Activated gamma-delta T cell treated with Interleukin-2 at 50 U/mL for 16 hours (primary cell): ENCODE measurements at regions not wholly inside any gene's neighbourhood (a gene's known extent, or its start where the extent isn't known, plus 50 kb on each side); places are given as distances from the start of the nearest gene placed in this dataset.

Experiments used
- DNase-seq: peaks from one replicate; pipeline ENCODE4 v3.0.0-alpha.2; 2020

- no peak for DNase-seq
Observed at GRCh38 chr11:45518141-45518832, 147.1 kb downstream of the CHST1 start.

DNA sequence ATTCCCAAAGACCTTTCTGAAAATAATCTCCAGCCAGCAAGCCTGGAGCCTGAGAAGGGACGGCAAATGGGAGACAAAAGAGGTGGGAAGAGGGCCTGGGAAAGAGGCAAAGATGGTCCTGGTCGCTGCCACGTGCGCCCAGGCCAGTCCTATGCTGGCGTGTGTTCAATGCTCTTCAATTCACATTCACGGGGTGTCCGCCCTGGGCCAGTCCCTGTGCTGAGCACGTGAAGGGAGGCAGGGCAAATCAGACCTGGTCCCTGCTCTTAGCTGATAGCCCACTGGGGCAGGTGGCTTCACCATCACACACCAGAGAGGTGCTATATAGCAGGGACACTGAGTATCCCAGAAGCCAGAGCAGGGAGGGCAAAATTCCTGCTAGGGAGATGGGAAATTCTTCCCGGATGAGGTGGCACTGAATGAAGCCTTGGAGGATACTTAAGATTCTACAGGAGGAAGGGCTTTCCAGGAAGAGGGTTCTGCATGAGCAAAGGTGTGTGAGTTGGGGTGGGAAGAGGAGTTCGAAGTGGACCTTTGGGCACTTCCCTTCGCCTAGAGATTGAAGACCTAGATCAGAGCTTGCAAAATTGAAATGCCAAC, 148.2 kb downstream of the CHST1 start:
- DNase-seq, result no peak

- no peak for DNase-seq
Observed at GRCh38 chr11:45513821-45514340, 151.5 kb downstream of the CHST1 start.

GRCh38 chr11:45512471-45513148, 152.8 kb downstream of the CHST1 start:
- DNase-seq, result no peak

GRCh38 chr11:45511566-45511965, 153.9 kb downstream of the CHST1 start:
- DNase-seq, result no peak

- DNase-seq, result no peak
Observed at GRCh38 chr11:45507916-45508315, 157.5 kb downstream of the CHST1 start.

DNA sequence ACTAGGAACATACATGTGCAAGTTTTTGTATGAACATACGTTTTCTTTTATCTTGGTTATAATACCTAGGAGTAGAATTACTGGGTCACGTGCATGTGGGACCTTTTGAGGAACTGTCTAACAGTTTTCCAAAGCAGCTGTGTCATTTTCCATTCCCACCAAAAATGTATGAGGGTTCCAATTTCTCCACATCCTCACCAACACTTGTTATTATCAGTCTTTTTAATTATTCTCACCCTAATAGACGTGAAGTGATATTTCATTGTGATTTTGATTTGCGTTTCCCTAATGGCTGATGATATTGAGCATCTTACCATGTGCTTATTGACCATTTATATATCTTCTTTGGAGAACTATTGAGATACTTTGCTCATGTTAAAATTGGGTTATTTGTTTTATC, 162.1 kb downstream of the CHST1 start:
- no peak for DNase-seq

DNA sequence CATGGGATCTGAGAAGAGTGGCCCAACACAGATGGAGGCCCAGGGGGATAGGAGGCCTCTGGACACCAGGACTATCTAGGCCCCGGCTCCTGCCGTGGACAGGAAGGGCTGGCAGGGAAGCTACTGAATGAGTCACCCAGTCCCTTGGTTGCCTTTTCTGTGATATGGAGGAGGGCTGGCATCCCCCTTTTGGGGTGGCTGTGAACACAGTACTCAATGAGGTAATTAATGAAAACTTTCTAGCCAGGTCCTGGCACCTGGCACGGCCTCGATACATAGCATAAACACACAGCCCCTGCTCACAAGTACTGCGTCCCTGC, 163.2 kb downstream of the CHST1 start:
- DNase-seq, result no peak

GRCh38 chr11:45501392-45502225, 163.8 kb downstream of the CHST1 start:
- no peak for DNase-seq

DNA sequence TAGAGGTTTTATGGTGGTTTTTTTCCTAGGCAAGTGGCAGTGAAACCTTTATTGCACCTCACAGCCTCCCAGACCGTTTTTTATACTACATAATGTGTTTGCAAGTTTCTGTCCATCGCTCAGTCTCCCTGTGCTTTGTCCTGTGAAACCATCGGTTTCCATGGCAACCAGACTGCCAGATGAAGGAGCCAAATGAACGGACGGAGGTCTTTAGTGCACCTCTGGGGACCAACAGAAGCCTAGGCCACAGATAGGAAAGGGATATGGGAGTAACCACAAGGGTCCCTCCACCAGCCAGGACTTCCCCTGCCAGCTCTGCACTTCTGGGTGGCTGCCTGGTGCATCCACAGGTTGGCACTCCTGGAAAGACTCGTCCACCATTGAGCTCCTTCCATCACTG, 165.0 kb downstream of the CHST1 start:
- no peak for DNase-seq

DNA sequence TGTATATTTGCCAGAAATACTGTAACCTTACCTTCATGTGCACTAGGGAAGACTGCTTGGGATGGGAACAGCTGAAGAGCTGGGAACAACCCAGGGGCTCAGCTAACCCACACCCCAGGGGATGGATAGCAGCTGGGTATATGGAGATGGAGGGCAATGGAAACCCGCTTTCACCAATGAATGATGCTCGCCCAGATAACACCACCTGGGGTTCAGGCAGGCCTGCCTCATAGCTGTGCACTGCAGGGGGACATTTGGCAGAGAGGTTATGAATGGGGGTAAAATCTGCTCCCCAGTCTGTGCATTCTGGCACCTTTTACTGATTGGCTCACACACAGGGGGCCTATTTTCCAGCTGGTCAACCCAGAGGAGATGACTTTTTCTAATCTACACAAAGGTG, 170.7 kb downstream of the CHST1 start:
- no peak for DNase-seq

DNA sequence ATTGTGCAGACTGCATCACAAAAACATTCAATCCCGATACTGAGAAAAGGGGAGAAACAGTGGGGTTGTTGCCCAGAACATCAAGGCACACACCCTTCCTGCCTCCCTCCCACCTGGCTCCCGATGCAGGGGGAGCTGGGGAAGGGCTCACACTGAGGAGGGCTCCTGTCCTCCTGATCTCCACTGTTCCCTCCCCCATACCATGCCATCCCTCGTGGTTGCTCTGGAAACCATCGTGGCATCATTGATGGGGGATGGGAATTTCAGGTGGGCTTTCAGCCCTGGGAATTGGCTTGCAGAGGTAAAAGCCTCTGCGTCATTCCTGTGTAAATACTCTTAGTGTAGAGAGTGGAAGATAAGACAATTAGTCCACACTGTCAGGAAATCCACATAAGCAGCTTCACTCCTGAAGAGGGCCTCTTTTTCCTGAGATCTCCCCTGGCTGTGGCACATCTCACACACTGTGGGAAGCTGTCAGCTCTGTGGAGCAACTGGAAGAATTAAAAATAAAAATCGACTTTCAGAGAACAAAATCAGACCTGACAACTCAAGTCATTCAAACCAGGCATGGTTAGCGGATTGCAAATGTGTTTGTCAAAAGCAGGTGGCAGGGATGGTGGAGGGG, 176.0 kb downstream of the CHST1 start:
- DNase-seq, result no peak

DNA sequence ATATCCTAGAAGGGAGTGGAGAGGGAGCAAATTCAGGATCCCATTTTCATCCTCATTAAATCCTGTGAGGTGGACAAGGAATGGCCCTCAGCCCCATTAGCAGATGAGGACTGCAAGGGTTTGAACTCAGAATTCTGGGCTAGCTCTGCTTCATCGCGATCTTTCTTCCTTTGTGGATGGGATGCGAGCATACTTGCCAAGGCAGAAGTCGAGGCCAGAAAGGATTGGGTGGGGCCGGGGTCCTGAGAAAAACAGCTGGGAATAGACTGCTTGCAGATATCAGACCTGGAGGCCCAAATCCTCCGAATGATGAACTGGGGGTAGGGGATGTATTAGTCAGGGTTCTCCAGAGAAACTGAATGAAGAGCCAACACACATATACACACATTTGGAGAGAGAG, 179.0 kb downstream of the CHST1 start:
- no peak for DNase-seq

DNA sequence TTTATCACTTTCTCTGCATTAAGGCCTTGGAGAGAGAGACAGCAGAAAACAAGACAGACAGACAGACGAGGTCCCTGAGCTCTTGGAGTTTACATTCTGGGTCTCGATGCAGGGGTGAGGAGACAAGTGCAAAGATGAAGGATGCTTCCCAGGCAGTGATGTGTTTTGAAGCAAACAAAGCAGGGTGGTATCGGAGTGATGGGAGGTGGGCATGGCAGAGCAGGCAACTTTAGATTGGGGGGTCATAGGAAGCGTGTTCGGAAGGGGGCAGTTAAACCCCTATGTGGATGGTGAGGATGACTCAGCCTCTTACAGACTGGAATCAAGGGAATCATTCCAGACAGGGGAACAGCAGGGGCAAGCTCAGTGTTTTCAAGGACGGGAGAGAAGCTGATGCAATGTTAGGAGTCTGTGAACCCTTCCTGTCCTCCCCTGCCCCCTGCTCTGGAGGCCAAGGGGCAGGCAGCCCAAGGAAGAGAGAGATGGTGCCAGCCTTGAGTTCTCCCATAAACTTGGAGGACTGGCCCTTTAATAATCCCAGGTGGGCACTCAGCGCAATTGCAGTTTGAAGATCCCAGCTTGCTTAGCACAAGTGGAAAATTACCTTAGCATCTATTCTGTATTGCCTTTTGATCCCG, 180.2 kb downstream of the CHST1 start:
- DNase-seq, result no peak

DNA sequence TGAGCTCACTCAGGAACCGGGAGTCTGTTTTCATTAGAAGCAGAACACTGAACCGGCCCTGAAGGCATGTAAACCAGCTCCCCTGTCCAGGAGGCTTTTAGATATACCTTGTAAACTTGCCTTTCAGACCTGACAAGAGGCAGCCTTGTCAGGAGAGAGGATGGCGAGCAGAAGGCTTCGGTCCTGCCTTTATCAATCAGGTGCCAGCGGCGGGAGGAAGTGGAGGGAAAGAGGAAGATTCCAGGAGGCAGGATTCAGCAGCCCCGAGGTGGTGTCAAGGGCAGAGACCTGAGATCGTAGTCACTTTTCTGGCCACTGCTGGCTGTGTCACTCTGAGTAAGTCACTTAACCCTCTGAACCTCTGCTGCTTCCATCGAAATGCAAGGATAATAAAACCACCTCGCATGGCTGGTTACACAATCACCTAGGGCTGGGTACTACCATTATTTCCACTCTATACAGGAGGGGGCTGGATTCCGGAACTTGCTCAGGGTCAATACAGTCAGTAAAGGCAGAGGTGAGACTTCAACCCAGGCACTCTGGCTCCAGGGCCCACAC, 181.0 kb downstream of the CHST1 start:
- no peak for DNase-seq

- no peak for DNase-seq
Observed at GRCh38 chr11:45483416-45483815, 182.0 kb downstream of the CHST1 start.

DNA sequence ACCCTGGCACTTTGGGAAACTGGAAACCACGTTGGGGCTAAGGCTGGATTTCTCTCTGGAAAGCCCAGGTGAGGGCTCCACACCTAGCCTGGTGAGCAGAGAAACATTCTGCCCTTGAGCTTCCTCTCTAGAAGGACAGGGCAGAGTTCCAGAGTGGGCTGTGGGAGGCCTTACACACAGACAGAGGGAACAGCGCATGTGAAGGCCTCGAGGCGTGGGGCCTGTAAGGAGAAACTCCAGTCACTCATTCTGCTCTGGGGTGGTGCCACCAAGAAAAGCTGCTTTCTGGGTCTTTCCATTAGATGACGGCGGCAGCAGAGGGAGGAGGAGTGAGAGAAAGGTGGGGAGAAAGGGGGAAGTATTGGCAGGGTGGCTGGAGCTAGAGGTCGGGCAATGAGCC, 183.1 kb downstream of the CHST1 start:
- no peak for DNase-seq

DNA sequence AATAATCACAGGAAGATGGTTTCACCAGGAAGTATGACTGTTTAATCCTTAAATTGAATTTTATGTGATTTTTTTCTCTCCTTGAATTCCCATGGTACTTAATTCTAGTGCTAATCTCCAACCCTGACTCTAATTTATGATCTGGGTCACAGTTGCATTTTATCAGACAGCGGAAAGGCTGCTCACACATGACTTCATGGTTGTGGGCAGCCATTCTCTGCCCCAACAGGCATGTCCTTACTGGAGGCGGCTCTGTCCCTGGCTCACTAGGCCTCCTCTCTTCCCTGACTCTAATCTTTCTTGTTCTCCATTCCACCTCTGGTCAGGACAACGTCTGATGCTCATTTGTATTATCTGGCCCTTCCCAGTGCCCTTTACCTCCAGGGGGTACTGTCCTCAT, 184.4 kb downstream of the CHST1 start:
- no peak for DNase-seq

GRCh38 chr11:45477588-45477987, 187.8 kb downstream of the CHST1 start:
- no peak for DNase-seq

- DNase-seq, result no peak
Observed at GRCh38 chr11:45476126-45476525, 189.3 kb downstream of the CHST1 start.

DNA sequence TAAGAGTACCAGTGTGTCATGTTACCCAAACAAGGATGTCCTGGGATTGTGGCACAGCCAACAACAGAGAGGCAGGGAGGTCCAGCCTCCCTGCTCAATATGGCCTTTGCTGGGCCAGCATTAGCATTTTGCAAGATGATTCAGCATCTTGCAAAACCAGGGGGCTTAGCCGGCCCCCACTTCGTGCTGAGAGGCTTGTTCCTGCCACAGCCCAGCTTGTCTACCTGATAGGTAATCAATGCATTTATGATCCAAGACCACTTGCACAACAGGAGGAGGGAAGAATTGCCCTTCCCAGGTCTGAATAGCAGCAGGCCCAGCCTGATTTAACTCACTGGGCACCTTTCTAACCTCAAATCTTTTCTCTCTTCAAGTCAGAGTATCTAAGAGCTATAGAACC, 189.0 kb upstream of the SYT13 start:
- no peak for DNase-seq

DNA sequence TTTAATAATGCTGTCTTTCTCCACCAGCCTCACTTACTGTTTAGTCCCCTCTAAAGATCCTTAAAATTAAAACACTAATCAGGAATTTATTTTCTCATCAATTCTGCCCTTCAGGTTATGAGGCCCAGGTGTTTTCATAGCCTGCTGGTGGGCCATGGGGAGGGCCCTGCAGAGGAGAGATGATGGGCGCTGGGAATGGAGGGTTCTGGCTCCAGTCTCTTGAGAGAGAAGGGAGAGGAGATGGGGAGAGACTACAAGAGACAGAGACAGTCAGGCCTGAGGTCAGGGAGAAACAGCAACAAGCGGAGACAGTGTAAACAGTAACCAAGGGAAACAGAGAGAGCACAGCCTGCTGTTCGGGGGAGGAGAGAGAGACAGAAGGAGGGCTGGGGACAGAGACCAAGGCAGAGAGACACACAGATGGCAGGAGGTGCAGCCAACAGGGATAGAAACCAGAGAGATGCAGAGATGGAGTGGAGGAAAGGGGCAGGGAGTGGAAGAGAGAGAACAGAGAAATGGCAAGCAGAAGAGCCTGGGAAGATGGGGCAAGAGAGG, 187.3 kb upstream of the SYT13 start:
- DNase-seq, result no peak
